Sigmoid colon (tissue), 6 donors: ENCODE measurements at regions not wholly inside any gene's neighbourhood (a gene's known extent, or its start where the extent isn't known, plus 50 kb on each side); places are given as distances from the start of the nearest gene placed in this dataset.

Experiments
- DNase-seq: peaks from one replicate; pipeline ENCODE4 v3.0.0-alpha.2; 2019
- H3K27ac ChIP-seq, 4 donors: fragments of 200-600 bp; sonication (generic); one replicate each; pipeline ENCODE4 v1.5.1; 2016 to 2019; ENCODE audit warnings: mild to moderate bottlenecking in 1 of 4
- H3K27me3 ChIP-seq, 3 donors: fragments of 200-600 bp; sonication (generic); one replicate each; pipeline ENCODE4 v1.5.1; 2019; ENCODE audit warnings: mild to moderate bottlenecking in 1 of 3
- H3K36me3 ChIP-seq, 4 donors: fragments of 200-600 bp; sonication (generic); one replicate each; pipeline ENCODE4 v1.5.1; 2016 to 2019
- H3K4me1 ChIP-seq, 4 donors: fragments of 200-600 bp; sonication (generic); one replicate each; pipeline ENCODE4 v1.5.1; 2017 to 2019
- H3K4me3 ChIP-seq, 4 donors: fragments of 200-600 bp; sonication (generic); one replicate each; pipeline ENCODE4 v1.5.1; 2017 to 2019; ENCODE audit warnings: mild to moderate bottlenecking in 2 of 4, moderate library complexity in 1 of 4
- H3K9me3 ChIP-seq, 4 donors: fragments of 200-600 bp in 3 of 4; sonication (generic) in 3 of 4; one replicate each; pipeline versions ENCODE4 v1.5.1 to v1.6.1; 2013 to 2019
- EP300 ChIP-seq, 4 donors: sonication (generic); formaldehyde crosslinking; IDR thresholded peaks; one replicate each; pipeline ENCODE4 v1.6.1; 2017; ENCODE audit warnings: antibody characterized with exemption in 4 of 4
- POLR2A ChIP-seq, 2 donors: fragments of 450-650 bp; IDR thresholded peaks; one replicate each; pipeline ENCODE4 v1.6.1; 2016; ENCODE audit warnings: antibody characterized with exemption in 2 of 2, mild to moderate bottlenecking in 2 of 2, moderate library complexity in 2 of 2
- POLR2AphosphoS5 ChIP-seq, 4 donors: sonication (generic); formaldehyde crosslinking; IDR thresholded peaks; one replicate each; pipeline ENCODE4 v1.6.1; 2017; ENCODE audit warnings: antibody characterized with exemption in 4 of 4
- WGBS, 2 donors: extraction: QIAGEN DNeasy Blood & Tissue Kit; methylation state at CpG; one replicate each; pipeline ENCODE4 v1.1.7; 2013; 5-methylcytosine and 5-hydroxymethylcytosine counted together
- intact Hi-C: fragments of 100-400 bp; cut with DNase I; formaldehyde crosslinking; loops from one replicate; pipeline ENCODE4 v1.15.1; 2023
- TF ChIP-seq, protein P1 (sequence below), 4 experiments: fragments of 450-650 bp in 3 of 4; fragments of 200-600 bp in 1 of 4; IDR thresholded peaks; one replicate each; pipeline ENCODE4 v1.5.1; 2016 to 2019; ENCODE audit warnings: antibody characterized with exemption in 4 of 4, mild to moderate bottlenecking in 3 of 4, moderate library complexity in 2 of 4
- donor health status: healthy with polysubstance abuse.
- donor health status: healthy.

DNA sequence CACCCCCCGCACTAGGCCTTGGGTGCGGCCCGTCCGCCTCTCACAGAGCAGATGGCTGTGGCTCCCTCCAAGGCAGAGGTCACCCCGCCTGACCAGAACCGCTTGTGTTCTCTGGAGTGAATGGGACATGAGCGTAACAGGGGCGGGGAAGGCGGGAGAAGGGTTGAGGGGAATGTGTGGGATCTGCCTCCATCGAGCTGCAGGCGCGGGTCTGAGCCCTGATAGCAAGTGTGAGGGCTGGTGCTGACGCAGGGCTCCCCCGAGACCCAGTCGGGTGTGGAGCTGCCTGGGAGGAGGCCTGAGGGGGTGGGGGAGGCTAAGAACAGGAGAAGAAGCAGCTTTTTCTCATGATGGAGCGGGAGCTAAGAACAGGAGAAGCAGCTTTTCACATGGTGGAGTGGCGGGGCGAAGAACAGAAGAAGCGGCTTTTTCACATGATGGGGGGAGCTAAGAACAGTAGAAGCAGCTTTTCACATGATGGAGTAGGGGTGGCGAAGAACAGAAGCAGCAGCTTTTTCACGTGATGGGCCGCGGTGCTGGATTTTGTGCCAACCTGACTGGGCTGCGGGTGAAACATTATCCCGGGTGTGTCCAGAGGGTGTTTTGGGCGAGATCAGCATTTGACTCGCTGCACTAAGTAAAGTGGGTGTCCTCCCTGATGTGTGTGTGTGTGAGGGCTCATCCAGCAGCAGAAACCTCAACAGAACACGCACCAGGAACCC is 169.3 kb downstream of the TTLL2 start:
- no peak overlapping the region for H3K27ac ChIP-seq
- H3K4me3 ChIP-seq: no peak overlapping the region
- H3K27me3 ChIP-seq: peaks cover 0 to 10% (median 0%) of the 10 kb centered on the region in 3 donors
- TF ChIP-seq, protein P1, sequence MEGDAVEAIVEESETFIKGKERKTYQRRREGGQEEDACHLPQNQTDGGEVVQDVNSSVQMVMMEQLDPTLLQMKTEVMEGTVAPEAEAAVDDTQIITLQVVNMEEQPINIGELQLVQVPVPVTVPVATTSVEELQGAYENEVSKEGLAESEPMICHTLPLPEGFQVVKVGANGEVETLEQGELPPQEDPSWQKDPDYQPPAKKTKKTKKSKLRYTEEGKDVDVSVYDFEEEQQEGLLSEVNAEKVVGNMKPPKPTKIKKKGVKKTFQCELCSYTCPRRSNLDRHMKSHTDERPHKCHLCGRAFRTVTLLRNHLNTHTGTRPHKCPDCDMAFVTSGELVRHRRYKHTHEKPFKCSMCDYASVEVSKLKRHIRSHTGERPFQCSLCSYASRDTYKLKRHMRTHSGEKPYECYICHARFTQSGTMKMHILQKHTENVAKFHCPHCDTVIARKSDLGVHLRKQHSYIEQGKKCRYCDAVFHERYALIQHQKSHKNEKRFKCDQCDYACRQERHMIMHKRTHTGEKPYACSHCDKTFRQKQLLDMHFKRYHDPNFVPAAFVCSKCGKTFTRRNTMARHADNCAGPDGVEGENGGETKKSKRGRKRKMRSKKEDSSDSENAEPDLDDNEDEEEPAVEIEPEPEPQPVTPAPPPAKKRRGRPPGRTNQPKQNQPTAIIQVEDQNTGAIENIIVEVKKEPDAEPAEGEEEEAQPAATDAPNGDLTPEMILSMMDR (IDR thresholded peaks at IDR 0.05): no peak
- TF ChIP-seq EP300 (IDR thresholded peaks at IDR 0.05) (no peak), POLR2A (IDR thresholded peaks at IDR 0.05) (no peak)
- no peaks in the 10 kb centered on the region for H3K9me3 ChIP-seq
- peak; percentile 60 for DNase-seq
- WGBS, 2 donors: 38 to 74% methylated on average over 28 of the region's 28 CpGs
- no peaks in the 10 kb centered on the region for H3K36me3 ChIP-seq
- intact Hi-C loops: no loop called here
- no peaks in the 10 kb centered on the region for H3K4me1 ChIP-seq

- Histone ChIP-seq H3K4me1 (no peaks in the 10 kb centered on the region), H3K27me3 (peaks cover 0 to 10% (median 0%) of the 10 kb centered on the region in 3 donors), H3K36me3 (no peaks in the 10 kb centered on the region), H3K9me3 (no peaks in the 10 kb centered on the region), H3K27ac (no peak overlapping the region), H3K4me3 (no peak overlapping the region)
- intact Hi-C loops: no loop called here
- TF ChIP-seq, protein P1 (IDR thresholded peaks at IDR 0.05): no peak
- TF ChIP-seq EP300 (IDR thresholded peaks at IDR 0.05): no peak
- no peak for TF ChIP-seq POLR2AphosphoS5 (IDR thresholded peaks at IDR 0.05)
- TF ChIP-seq POLR2A (IDR thresholded peaks at IDR 0.05): no peak
- 86 to 93% methylated on average over 23 of the region's 23 CpGs for WGBS, 2 donors
- no peak for DNase-seq
These were observed 170.0 kb downstream of the TTLL2 start for GRCh38 chr6:167494698-167495435.

DNA sequence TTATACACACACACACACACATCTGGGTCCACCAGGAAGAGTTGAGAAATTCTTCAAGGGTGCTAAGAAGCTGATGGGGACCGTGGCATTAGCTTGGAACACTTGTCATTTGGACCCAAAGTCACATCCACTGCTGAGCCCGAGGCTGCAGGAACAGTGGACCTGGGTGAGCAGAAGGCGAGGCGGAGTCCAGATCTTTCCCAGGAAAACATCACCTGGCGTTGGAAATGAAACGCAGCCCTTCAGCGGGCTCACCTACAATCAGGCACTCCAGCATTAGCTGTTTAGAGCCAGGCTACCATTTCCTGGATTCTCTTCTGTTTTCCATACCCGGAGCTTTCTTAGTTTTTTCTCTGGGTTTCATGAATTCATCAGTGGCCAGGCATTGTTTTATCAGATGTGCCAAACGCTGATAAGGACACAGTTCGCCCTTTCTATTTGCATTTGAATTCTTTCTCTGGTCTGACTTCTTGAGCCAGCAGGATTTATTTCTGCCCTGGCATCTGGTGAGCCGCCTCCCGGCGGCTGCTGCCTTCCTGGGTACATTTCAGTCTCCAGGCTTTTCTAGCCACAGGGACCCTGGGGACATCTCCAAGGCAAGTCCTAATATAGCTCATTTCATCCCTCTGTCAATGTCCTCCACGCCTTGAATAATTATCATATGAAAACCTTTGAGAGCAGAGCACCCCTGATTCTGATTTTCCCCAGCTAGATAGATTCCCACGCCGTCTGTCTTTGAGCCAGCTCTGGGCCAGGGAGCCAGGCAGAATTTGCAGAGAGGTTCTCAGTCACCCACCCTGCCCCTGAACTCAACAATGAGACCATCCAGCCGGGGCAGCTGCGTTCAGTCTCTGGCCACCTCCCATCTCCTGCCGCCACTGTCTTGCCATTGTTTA is 170.9 kb downstream of the TTLL2 start:
- TF ChIP-seq POLR2AphosphoS5 (IDR thresholded peaks at IDR 0.05): no peak
- TF ChIP-seq, protein P1 (IDR thresholded peaks at IDR 0.05): no peak
- no peak for TF ChIP-seq EP300 (IDR thresholded peaks at IDR 0.05)
- no peak for TF ChIP-seq POLR2A (IDR thresholded peaks at IDR 0.05)

GRCh38 chr6:167496707-167497106 is 171.8 kb downstream of the TTLL2 start:
- Histone ChIP-seq H3K36me3 (no peaks in the 10 kb centered on the region), H3K9me3 (no peaks in the 10 kb centered on the region), H3K27me3 (peaks cover 0 to 5% (median 0%) of the 10 kb centered on the region in 3 donors), H3K4me3 (no peak overlapping the region), H3K27ac (no peak overlapping the region), H3K4me1 (no peaks in the 10 kb centered on the region)
- peak; percentile 46 for DNase-seq
- WGBS, 2 donors: 78 to 86% methylated on average over 7 of the region's 7 CpGs
- no peak for TF ChIP-seq POLR2A (IDR thresholded peaks at IDR 0.05)
- intact Hi-C loops: no loop called here

More for the DNA sequence above, 170.9 kb downstream of the TTLL2 start:
- no peaks in the 10 kb centered on the region for H3K9me3 ChIP-seq
- intact Hi-C loops: no loop called here
- no peaks in the 10 kb centered on the region for H3K4me1 ChIP-seq
- H3K27me3 ChIP-seq: peaks cover 0 to 10% (median 0%) of the 10 kb centered on the region in 3 donors
- H3K4me3 ChIP-seq: no peak overlapping the region
- no peak overlapping the region for H3K27ac ChIP-seq
- no peaks in the 10 kb centered on the region for H3K36me3 ChIP-seq
- DNase-seq: peak; percentile 48
- 48 to 68% methylated on average over 19 of the region's 19 CpGs for WGBS, 2 donors
